IMR-90 (cell line): ENCODE measurements at regions not wholly inside any gene's neighbourhood (a gene's known extent, or its start where the extent isn't known, plus 50 kb on each side); places are given as distances from the start of the nearest gene placed in this dataset.

Source experiments
- ATAC-seq: fragments of 200-7000 bp; cut with Tn5 transposase; 2 replicates; pipeline ENCODE4 v1.9.1; 2020; ENCODE audit warnings: low read depth, mild to moderate bottlenecking, moderate library complexity
- BruUV-seq: library from RNA; stranded (reverse); fragments of 400-500 nt; replicated peaks from 2 replicates; lab custom pipeline; 2021; lab: Mats Ljungman, UMichigan
- CTCF ChIA-PET: fragments of 300-600 bp; formaldehyde crosslinking; extraction: SDS; loops from one replicate; lab custom pipeline; 2021; ENCODE audit warnings: antibody characterized with exemption; lab: Yijun Ruan, JAX
- POLR2A ChIA-PET: fragments of 300-600 bp; sonication (Branson Sonifier 250); formaldehyde crosslinking; loops from one replicate; lab custom pipeline; 2022; ENCODE audit warnings: antibody characterized with exemption; ENCODE audit not compliant: unreplicated experiment; lab: Charles Lee
- DNase-seq: peaks from one replicate; pipeline ENCODE4 v3.0.0; 2013
- H2AFZ ChIP-seq: replicated peaks from 2 replicates; pipeline ENCODE3; 2013; ENCODE audit warnings: low read length, mild to moderate bottlenecking; ENCODE audit not compliant: poor library complexity
- H2AK5ac ChIP-seq: 2 replicates; pipeline ENCODE4 v1.6.1; 2013; ENCODE audit warnings: low read depth, low read length, inconsistent platforms
- H2AK9ac ChIP-seq: replicated peaks from 2 replicates; pipeline ENCODE3; 2013; ENCODE audit warnings: mild to moderate bottlenecking, low read depth, low read length, moderate library complexity; ENCODE audit not compliant: poor library complexity
- H2BK120ac ChIP-seq: 2 replicates; pipeline ENCODE4 v1.6.1; 2013; ENCODE audit warnings: low read depth, low read length, inconsistent platforms
- H2BK15ac ChIP-seq: 3 replicates; pipeline ENCODE4 v1.6.1; 2013; ENCODE audit warnings: low read depth, low read length, inconsistent platforms
- H2BK20ac ChIP-seq: 2 replicates; pipeline ENCODE4 v1.6.1; 2013; ENCODE audit warnings: low read depth, mild to moderate bottlenecking, inconsistent platforms, low read length, moderate library complexity
- H2BK5ac ChIP-seq: 2 replicates; pipeline ENCODE4 v1.6.1; 2013; ENCODE audit warnings: mild to moderate bottlenecking, low read depth, low read length, inconsistent platforms; ENCODE audit not compliant: poor library complexity, severe bottlenecking
- H3K14ac ChIP-seq: replicated peaks from 2 replicates; pipeline ENCODE4 v1.6.1; 2013; ENCODE audit warnings: low read depth, low read length, inconsistent platforms
- H3K18ac ChIP-seq: 2 replicates; pipeline ENCODE4 v1.6.1; 2013; ENCODE audit warnings: low read depth, low read length, control low read depth
- H3K23ac ChIP-seq: 2 replicates; pipeline ENCODE4 v1.6.1; 2013; ENCODE audit warnings: low read depth, low read length, inconsistent platforms
- H3K27ac ChIP-seq: 2 replicates; pipeline ENCODE4 v1.5.1; 2013; ENCODE audit warnings: mild to moderate bottlenecking, control low read depth, low read length; ENCODE audit not compliant: insufficient read depth
- H3K27me3 ChIP-seq: 2 replicates; pipeline ENCODE4 v1.6.1; 2013; ENCODE audit warnings: low read length; ENCODE audit not compliant: control insufficient read depth, insufficient read depth
- H3K36me3 ChIP-seq: 2 replicates; pipeline ENCODE4 v1.6.1; 2013; ENCODE audit warnings: low read length, mixed read lengths; ENCODE audit not compliant: control insufficient read depth, insufficient read depth
- H3K4ac ChIP-seq: 2 replicates; pipeline ENCODE4 v1.6.1; 2013; ENCODE audit warnings: low read depth, low read length, inconsistent platforms
- H3K4me1 ChIP-seq: 2 replicates; pipeline ENCODE4 v1.6.1; 2013; ENCODE audit warnings: low read length, mixed read lengths; ENCODE audit not compliant: control insufficient read depth, insufficient read depth
- H3K4me2 ChIP-seq: 2 replicates; pipeline ENCODE4 v1.6.1; 2013; ENCODE audit warnings: low read depth, mild to moderate bottlenecking, control low read depth, low read length, moderate library complexity
- H3K4me3 ChIP-seq: 2 replicates; pipeline ENCODE4 v1.5.1; 2013; ENCODE audit warnings: low read depth, mild to moderate bottlenecking, control low read depth, low read length, moderate library complexity; ENCODE audit not compliant: insufficient read depth
- H3K56ac ChIP-seq: 2 replicates; pipeline ENCODE4 v1.6.1; 2013; ENCODE audit warnings: low read length, inconsistent platforms; ENCODE audit not compliant: insufficient read depth; ENCODE audit errors: extremely low read depth
- H3K79me1 ChIP-seq, 2 experiments: 2 replicates each; pipeline ENCODE4 v1.6.1; 2013; ENCODE audit warnings: low read length in 2 of 2, inconsistent platforms in 1 of 2, low read depth in 1 of 2
- H3K9ac ChIP-seq: 2 replicates; pipeline ENCODE4 v1.6.1; 2013; ENCODE audit warnings: low read depth, low read length, control low read depth
- H3K9me1 ChIP-seq: 2 replicates; pipeline ENCODE4 v1.6.1; 2013; ENCODE audit warnings: low read length, inconsistent platforms; ENCODE audit not compliant: insufficient read depth
- H3K9me3 ChIP-seq: 2 replicates; pipeline ENCODE4 v1.6.1; 2013; ENCODE audit warnings: low read length; ENCODE audit not compliant: control insufficient read depth, insufficient read depth
- H4K20me1 ChIP-seq: 2 replicates; pipeline ENCODE4 v1.6.1; 2013; ENCODE audit warnings: low read length, inconsistent platforms; ENCODE audit not compliant: insufficient read depth
- H4K5ac ChIP-seq: 2 replicates; pipeline ENCODE4 v1.6.1; 2013; ENCODE audit warnings: mild to moderate bottlenecking, low read depth, low read length, control low read depth
- H4K8ac ChIP-seq, 2 experiments: 2 replicates each; pipeline ENCODE4 v1.6.1; 2013; ENCODE audit warnings: low read depth in 2 of 2, low read length in 2 of 2, control low read depth in 1 of 2, inconsistent platforms in 1 of 2
- H4K91ac ChIP-seq: 2 replicates; pipeline ENCODE4 v1.6.1; 2013; ENCODE audit warnings: low read depth, low read length, inconsistent platforms; ENCODE audit not compliant: insufficient read depth
- BHLHE40 ChIP-seq: fragments of 150-350 bp; IDR thresholded peaks from 2 replicates; pipeline ENCODE4 v1.6.1; 2016; ENCODE audit warnings: mild to moderate bottlenecking, low read depth, low read length
- CEBPB ChIP-seq: IDR thresholded peaks from 2 replicates; pipeline ENCODE4 v1.6.1; 2012; ENCODE audit warnings: low read depth, low read length, improper control_type of control experiment
- MXI1 ChIP-seq: IDR thresholded peaks from 2 replicates; pipeline ENCODE4 v1.6.1; 2012; ENCODE audit warnings: low read depth, mild to moderate bottlenecking, low read length, moderate library complexity, borderline replicate concordance
- SMC3 ChIP-seq: fragments of 150-350 bp; IDR thresholded peaks from 2 replicates; pipeline ENCODE4 v1.6.1; 2016; ENCODE audit warnings: low read depth, mild to moderate bottlenecking, antibody characterized with exemption, low read length, moderate library complexity
- WGBS, 2 experiments: methylation state at CpG; one replicate each; pipeline versions ENCODE4 v1.1.5 to v1.1.7; 2013; ENCODE audit warnings: missing lambda C conversion rate in 2 of 2; ENCODE audit not compliant: insufficient read length in 1 of 2; ENCODE audit errors: extremely low coverage in 2 of 2; 5-methylcytosine and 5-hydroxymethylcytosine counted together
- dilution Hi-C: fragments of 300-500 bp; cut with HindIII; formaldehyde crosslinking; loops from one replicate; pipeline ENCODE4 v1.14.3; 2018; ENCODE audit warnings: low sequenced_read_pairs; ENCODE audit not compliant: unreplicated experiment
- in situ Hi-C: fragments of 300-500 bp; cut with MboI; formaldehyde crosslinking; loops from 3 replicates; pipeline ENCODE4 v1.14.3; 2019; ENCODE audit warnings: low sequenced_read_pairs, inconsistent platforms, mixed read lengths
- intact Hi-C: fragments of 100-400 bp; cut with micrococcal nuclease; formaldehyde crosslinking; loops from 2 replicates; pipeline ENCODE4 v1.10.0; 2022
- TF ChIP-seq, protein P1 (sequence below): fragments of 150-350 bp; IDR thresholded peaks from 2 replicates; pipeline ENCODE4 v1.6.1; 2017; ENCODE audit warnings: mild to moderate bottlenecking, antibody characterized with exemption, low read length, low read depth
- TF ChIP-seq, protein P2 (sequence below): conservative IDR thresholded peaks from 2 replicates; pipeline ENCODE4 v1.5.1; 2012; ENCODE audit warnings: mild to moderate bottlenecking, low read depth, low read length, improper control_type of control experiment

DNA sequence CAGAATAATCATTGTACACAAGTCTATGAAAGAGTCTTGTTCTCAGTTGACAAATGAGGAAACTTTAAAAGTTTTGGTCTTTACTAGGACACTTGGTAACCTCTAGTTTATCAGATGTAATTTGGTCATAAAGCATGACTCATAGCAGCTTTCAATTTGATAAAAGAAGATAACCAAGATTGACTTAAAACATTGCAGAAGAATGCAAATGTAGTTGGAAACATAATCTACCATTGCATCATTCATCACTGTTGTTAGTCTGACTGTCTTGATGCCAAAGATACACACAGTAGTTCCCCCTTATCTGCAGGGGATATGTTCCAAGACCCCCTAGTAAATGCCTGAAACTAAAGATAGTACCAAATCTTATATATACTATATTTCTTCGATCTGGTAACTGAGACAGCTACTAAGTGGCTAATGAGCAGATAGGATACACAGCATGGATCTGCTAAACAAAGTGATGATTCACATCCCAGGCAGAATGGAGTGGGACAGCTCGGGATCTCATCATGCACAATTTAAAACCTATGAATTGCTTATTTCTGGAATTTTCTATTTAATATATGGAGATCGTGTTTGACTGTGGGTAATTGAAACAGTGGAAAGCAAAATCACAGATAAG is 131.4 kb upstream of the CCDC68 start:
- no peak for ATAC-seq
- Histone ChIP-seq H4K20me1 (no peaks in the 10 kb centered on the region), H3K9me3 (no peaks in the 10 kb centered on the region), H3K9me1 (no peaks in the 10 kb centered on the region), H2BK20ac (no peak overlapping the region), H4K91ac (no peak overlapping the region), H3K79me1 (no peaks in the 10 kb centered on the region), H2BK120ac (no peak overlapping the region), H2BK15ac (no peak overlapping the region), H3K56ac (no peak overlapping the region), H3K27me3 (peaks cover 7% of the 10 kb centered on the region), H3K4me2 (no peak overlapping the region), H3K18ac (no peak overlapping the region), H2AK5ac (no peak overlapping the region), H4K5ac (no peak overlapping the region), H2AFZ (no peak overlapping the region), H3K14ac (no peak overlapping the region), H4K8ac (no peak overlapping the region), H3K9ac (no peak overlapping the region), H3K27ac (no peak overlapping the region), H3K23ac (no peak overlapping the region), H2AK9ac (no peak overlapping the region), H2BK5ac (no peak overlapping the region), H3K4me1 (no peaks in the 10 kb centered on the region), H3K4me3 (no peak overlapping the region), H3K36me3 (no peaks in the 10 kb centered on the region), H3K4ac (no peak overlapping the region)
- ChIA-PET CTCF (interaction anchor here (0.9 kb wide), 1 partner anchor 106 kb away, joined by 3 read pairs; no protein-coding TSS in a partner anchor), POLR2A (no interaction called here)
- in situ Hi-C loops (no loop called here), dilution Hi-C loops (no loop called here), intact Hi-C loops (no loop called here)
- DNase-seq, result peak; percentile 5
- BruUV-seq, result no TSS peak
- WGBS, 2 experiments, result no CpG with 5 or more reads among the region's 3 CpGs
- TF ChIP-seq MXI1 (no peak), SMC3 (no peak), BHLHE40 (no peak), CEBPB (peak; percentile 51; the same call in 1 of the 2 replicates)
- TF ChIP-seq, protein P1, sequence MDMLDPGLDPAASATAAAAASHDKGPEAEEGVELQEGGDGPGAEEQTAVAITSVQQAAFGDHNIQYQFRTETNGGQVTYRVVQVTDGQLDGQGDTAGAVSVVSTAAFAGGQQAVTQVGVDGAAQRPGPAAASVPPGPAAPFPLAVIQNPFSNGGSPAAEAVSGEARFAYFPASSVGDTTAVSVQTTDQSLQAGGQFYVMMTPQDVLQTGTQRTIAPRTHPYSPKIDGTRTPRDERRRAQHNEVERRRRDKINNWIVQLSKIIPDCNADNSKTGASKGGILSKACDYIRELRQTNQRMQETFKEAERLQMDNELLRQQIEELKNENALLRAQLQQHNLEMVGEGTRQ, result no peak
- TF ChIP-seq, protein P2, sequence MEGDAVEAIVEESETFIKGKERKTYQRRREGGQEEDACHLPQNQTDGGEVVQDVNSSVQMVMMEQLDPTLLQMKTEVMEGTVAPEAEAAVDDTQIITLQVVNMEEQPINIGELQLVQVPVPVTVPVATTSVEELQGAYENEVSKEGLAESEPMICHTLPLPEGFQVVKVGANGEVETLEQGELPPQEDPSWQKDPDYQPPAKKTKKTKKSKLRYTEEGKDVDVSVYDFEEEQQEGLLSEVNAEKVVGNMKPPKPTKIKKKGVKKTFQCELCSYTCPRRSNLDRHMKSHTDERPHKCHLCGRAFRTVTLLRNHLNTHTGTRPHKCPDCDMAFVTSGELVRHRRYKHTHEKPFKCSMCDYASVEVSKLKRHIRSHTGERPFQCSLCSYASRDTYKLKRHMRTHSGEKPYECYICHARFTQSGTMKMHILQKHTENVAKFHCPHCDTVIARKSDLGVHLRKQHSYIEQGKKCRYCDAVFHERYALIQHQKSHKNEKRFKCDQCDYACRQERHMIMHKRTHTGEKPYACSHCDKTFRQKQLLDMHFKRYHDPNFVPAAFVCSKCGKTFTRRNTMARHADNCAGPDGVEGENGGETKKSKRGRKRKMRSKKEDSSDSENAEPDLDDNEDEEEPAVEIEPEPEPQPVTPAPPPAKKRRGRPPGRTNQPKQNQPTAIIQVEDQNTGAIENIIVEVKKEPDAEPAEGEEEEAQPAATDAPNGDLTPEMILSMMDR, result no peak
